Calu3 (cell line): ENCODE measurements at regions not wholly inside any gene's neighbourhood (a gene's known extent, or its start where the extent isn't known, plus 50 kb on each side); places are given as distances from the start of the nearest gene placed in this dataset.

Experiments
- BruUV-seq: library from RNA; stranded (reverse); fragments of 400-500 nt; replicated peaks from 2 replicates; lab custom pipeline; 2021; lab: Mats Ljungman, UMichigan
- CTCF ChIA-PET: fragments of 300-600 bp; sonication (Branson Sonifier 250); formaldehyde crosslinking; loops from one replicate; lab custom pipeline; 2022; ENCODE audit warnings: antibody characterized with exemption; lab: Charles Lee
- DNase-seq: peaks from one replicate; pipeline ENCODE4 v3.0.0; 2022
- H3K27ac Mint-ChIP-seq: one replicate; pipeline ENCODE4 v1.8.0; 2022; ENCODE audit warnings: mixed read lengths; ENCODE audit not compliant: unreplicated experiment
- H3K27me3 Mint-ChIP-seq: one replicate; pipeline ENCODE4 v1.8.0; 2022; ENCODE audit warnings: mixed read lengths; ENCODE audit not compliant: unreplicated experiment
- H3K36me3 Mint-ChIP-seq: one replicate; pipeline ENCODE4 v1.8.0; 2022; ENCODE audit warnings: mild to moderate bottlenecking, moderate library complexity, mixed read lengths; ENCODE audit not compliant: insufficient read depth, unreplicated experiment
- H3K4me1 Mint-ChIP-seq: one replicate; pipeline ENCODE4 v1.8.0; 2022; ENCODE audit warnings: mild to moderate bottlenecking, low read depth, mixed read lengths; ENCODE audit not compliant: unreplicated experiment
- H3K4me3 Mint-ChIP-seq: one replicate; pipeline ENCODE4 v1.8.0; 2022; ENCODE audit warnings: mild to moderate bottlenecking, low read depth, moderate library complexity, mixed read lengths; ENCODE audit not compliant: unreplicated experiment
- H3K9me3 Mint-ChIP-seq: one replicate; pipeline ENCODE4 v1.8.0; 2022; ENCODE audit warnings: low read depth, mixed read lengths; ENCODE audit not compliant: unreplicated experiment
- intact Hi-C: fragments of 100-400 bp; cut with micrococcal nuclease; formaldehyde crosslinking; loops from one replicate; pipeline ENCODE4 v1.10.0; 2022; ENCODE audit not compliant: unreplicated experiment
- TF ChIP-seq, protein P1 (sequence below): fragments of 200-600 bp; IDR thresholded peaks from one replicate; pipeline ENCODE4 v1.8.0; 2022; ENCODE audit warnings: antibody characterized with exemption; ENCODE audit not compliant: unreplicated experiment

DNA sequence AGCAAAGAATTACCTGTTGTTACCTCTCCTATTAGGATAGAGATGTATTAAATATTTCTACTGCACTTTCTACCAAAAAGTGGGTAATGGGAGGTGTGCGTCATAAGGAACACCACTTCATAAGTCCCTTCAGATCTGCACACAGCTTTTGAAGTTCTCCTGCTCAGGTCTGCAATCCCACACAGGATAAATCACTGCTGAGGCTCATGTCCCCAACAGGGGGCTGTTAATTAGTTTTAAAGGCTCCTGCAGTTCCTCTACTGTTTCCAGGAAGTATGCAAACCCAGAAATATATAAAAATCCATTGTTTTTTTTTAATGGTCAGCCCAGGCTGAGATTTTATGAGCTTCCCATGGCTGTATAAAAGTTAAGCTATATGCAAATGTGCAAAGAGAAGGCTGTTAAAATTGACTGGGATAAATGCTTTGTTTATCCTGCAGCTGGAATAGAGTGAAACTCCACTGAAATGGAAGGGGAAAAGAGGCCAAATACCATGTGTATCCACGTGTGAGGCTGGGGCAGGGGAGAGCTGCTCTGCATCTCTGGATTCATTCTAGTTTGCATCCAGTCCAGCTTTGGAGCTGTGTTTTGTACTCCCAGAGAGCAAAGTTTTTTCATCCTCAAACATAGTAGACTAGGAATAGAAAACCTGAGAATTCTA is 903.7 kb downstream of the TDRD15 start:
- TF ChIP-seq, protein P1, sequence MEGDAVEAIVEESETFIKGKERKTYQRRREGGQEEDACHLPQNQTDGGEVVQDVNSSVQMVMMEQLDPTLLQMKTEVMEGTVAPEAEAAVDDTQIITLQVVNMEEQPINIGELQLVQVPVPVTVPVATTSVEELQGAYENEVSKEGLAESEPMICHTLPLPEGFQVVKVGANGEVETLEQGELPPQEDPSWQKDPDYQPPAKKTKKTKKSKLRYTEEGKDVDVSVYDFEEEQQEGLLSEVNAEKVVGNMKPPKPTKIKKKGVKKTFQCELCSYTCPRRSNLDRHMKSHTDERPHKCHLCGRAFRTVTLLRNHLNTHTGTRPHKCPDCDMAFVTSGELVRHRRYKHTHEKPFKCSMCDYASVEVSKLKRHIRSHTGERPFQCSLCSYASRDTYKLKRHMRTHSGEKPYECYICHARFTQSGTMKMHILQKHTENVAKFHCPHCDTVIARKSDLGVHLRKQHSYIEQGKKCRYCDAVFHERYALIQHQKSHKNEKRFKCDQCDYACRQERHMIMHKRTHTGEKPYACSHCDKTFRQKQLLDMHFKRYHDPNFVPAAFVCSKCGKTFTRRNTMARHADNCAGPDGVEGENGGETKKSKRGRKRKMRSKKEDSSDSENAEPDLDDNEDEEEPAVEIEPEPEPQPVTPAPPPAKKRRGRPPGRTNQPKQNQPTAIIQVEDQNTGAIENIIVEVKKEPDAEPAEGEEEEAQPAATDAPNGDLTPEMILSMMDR, result no peak
- no peak overlapping the region for H3K27ac Mint-ChIP-seq
- no peak overlapping the region for H3K4me3 Mint-ChIP-seq

DNA sequence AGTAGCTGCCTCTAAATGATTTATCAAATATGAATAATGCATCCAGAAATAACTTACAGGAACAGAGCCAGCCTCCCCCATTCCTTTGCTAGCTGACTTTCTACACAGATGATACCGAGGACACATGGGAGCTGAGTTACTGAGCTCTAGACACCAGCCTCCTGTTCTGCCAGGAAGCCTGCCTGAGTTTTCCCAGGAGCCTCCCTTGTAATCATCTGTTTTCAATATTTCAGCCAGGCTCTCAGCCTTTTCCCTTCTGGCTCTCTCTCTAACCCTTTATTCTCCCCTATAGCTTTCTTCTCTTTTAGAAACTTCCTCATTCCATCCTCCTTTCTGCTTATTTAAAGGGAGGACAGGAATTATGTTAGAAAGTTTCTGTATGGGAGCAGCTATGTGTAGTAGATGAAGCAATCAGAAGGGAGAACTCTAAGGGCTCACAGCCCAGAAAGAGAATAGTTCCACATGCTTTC is 911.6 kb downstream of the TDRD15 start:
- intact Hi-C loops, result no loop called here
- no peaks in the 10 kb centered on the region for H3K27me3 Mint-ChIP-seq
- TF ChIP-seq, protein P1, result no peak
- DNase-seq, result no peak
- peaks cover 3% of the 10 kb centered on the region for H3K9me3 Mint-ChIP-seq
- no peak overlapping the region for H3K4me3 Mint-ChIP-seq
- CTCF ChIA-PET, result no interaction called here
- no peaks in the 10 kb centered on the region for H3K36me3 Mint-ChIP-seq
- H3K27ac Mint-ChIP-seq, result no peak overlapping the region
- H3K4me1 Mint-ChIP-seq, result no peaks in the 10 kb centered on the region
- BruUV-seq, result no TSS peak

More for the DNA sequence above, 903.7 kb downstream of the TDRD15 start:
- intact Hi-C loops, result no loop called here
- DNase-seq, result no peak
- no peaks in the 10 kb centered on the region for H3K36me3 Mint-ChIP-seq
- H3K9me3 Mint-ChIP-seq, result peaks cover 2% of the 10 kb centered on the region
- H3K27me3 Mint-ChIP-seq, result no peaks in the 10 kb centered on the region
- no TSS peak for BruUV-seq
- CTCF ChIA-PET, result no interaction called here
- H3K4me1 Mint-ChIP-seq, result no peaks in the 10 kb centered on the region

DNA sequence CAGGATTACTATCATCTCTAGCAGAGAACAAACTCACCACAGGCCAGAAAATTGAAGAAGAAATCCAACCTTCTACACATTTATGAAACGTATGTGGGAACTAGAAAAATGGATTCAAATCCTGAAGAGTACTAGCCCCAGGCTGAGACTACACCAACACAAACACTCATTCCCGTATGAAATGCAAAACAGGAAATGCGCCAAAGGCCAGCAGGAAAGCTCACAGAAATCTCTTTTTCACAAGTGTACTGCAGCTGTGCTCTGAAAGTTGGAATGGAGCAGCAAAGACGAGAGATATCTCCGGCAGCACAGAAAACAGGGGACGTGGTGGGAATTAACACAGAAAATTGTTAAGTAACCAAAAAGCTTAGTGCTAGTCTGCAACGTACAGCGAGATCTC is 913.5 kb downstream of the TDRD15 start:
- Mint-ChIP-seq H3K27me3 (no peaks in the 10 kb centered on the region), H3K36me3 (no peaks in the 10 kb centered on the region), H3K9me3 (peaks cover 4% of the 10 kb centered on the region), H3K4me1 (no peaks in the 10 kb centered on the region), H3K4me3 (no peak overlapping the region), H3K27ac (no peak overlapping the region)
- intact Hi-C loops, result no loop called here
- TF ChIP-seq, protein P1, result no peak
- CTCF ChIA-PET, result no interaction called here
- BruUV-seq, result no TSS peak
- no peak for DNase-seq

DNA sequence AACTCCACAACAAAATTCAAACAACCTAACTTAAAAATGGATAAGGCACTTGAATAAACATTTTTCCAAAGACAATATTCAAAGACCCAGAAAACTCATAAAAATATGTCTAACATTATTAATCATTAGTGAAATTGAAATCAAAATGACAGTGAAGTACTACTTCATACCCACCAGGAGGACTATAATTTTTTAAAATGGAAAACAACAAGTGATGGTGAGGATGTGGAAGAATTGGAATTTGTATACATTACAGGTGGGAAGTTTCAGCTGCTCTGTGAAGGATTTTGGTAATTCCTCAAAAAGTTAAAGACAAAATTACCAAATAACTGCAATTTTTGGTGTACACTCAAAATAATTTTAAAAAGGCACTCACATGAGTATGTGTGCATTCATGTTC is 920.0 kb downstream of the TDRD15 start:
- no peaks in the 10 kb centered on the region for H3K27me3 Mint-ChIP-seq
- CTCF ChIA-PET, result no interaction called here
- H3K4me3 Mint-ChIP-seq, result no peak overlapping the region
- peaks cover 8% of the 10 kb centered on the region for H3K9me3 Mint-ChIP-seq
- intact Hi-C loops, result no loop called here
- no TSS peak for BruUV-seq
- H3K4me1 Mint-ChIP-seq, result no peaks in the 10 kb centered on the region
- H3K27ac Mint-ChIP-seq, result no peak overlapping the region
- TF ChIP-seq, protein P1, result no peak
- no peak for DNase-seq
- no peaks in the 10 kb centered on the region for H3K36me3 Mint-ChIP-seq
